Small intestine (tissue), 7 donors: ENCODE measurements at regions not wholly inside any gene's neighbourhood (a gene's known extent, or its start where the extent isn't known, plus 50 kb on each side); places are given as distances from the start of the nearest gene placed in this dataset.
A peak's percentile ranks its signal among the peaks of the same experiment; 100 is the strongest.

Experiments
- DNase-seq, 2 donors: peaks; one replicate each; pipeline versions ENCODE4 v3.0.0 to v3.0.0-alpha.2; 2013
- FAIRE-seq: peaks from 2 replicates; lab custom pipeline; 2012; peaks lifted over from hg19 to GRCh38; lab: Jason Lieb, UNC
- H3K27ac ChIP-seq, 3 donors: one replicate each; pipeline ENCODE4 v1.5.1; 2013; ENCODE audit warnings: low read length in 2 of 3, mild to moderate bottlenecking in 2 of 3, control low read depth in 1 of 3, inconsistent platforms in 1 of 3, low read depth in 1 of 3, moderate library complexity in 1 of 3
- H3K27me3 ChIP-seq, 3 donors: one replicate each; pipeline ENCODE4 v1.6.1; 2013; ENCODE audit warnings: low read length in 3 of 3, inconsistent platforms in 1 of 3; ENCODE audit not compliant: control insufficient read depth in 3 of 3, insufficient read depth in 3 of 3
- H3K36me3 ChIP-seq, 3 donors: one replicate each; pipeline ENCODE4 v1.6.1; 2013; ENCODE audit warnings: low read length in 3 of 3, inconsistent platforms in 1 of 3, low read depth in 1 of 3, mild to moderate bottlenecking in 1 of 3, moderate library complexity in 1 of 3; ENCODE audit not compliant: control insufficient read depth in 3 of 3, insufficient read depth in 2 of 3
- H3K4me1 ChIP-seq, 3 donors: one replicate each; pipeline ENCODE4 v1.6.1; 2013; ENCODE audit warnings: low read length in 2 of 3, inconsistent platforms in 1 of 3, low read depth in 1 of 3, mild to moderate bottlenecking in 1 of 3, moderate library complexity in 1 of 3; ENCODE audit not compliant: control insufficient read depth in 3 of 3, insufficient read depth in 2 of 3
- H3K4me3 ChIP-seq, 3 donors: one replicate each; pipeline ENCODE4 v1.5.1; 2013; ENCODE audit warnings: low read length in 3 of 3, control low read depth in 1 of 3, inconsistent platforms in 1 of 3, low read depth in 1 of 3, mild to moderate bottlenecking in 1 of 3, moderate library complexity in 1 of 3
- H3K9me3 ChIP-seq, 2 donors: one replicate each; pipeline ENCODE4 v1.6.1; 2013; ENCODE audit warnings: low read depth in 1 of 2, low read length in 1 of 2; ENCODE audit not compliant: control insufficient read depth in 2 of 2, insufficient read depth in 1 of 2
- WGBS, 3 donors: extraction: QIAGEN DNeasy Blood & Tissue Kit; methylation state at CpG; one replicate each; pipeline ENCODE4 v1.1.7; 2013; 5-methylcytosine and 5-hydroxymethylcytosine counted together
- donor health status: healthy with polysubstance abuse.
- donor health status: control.
- donor health status: control.
- donor health status: Bipolar disorder and iron deficiency.
- donor health status: healthy.

DNA sequence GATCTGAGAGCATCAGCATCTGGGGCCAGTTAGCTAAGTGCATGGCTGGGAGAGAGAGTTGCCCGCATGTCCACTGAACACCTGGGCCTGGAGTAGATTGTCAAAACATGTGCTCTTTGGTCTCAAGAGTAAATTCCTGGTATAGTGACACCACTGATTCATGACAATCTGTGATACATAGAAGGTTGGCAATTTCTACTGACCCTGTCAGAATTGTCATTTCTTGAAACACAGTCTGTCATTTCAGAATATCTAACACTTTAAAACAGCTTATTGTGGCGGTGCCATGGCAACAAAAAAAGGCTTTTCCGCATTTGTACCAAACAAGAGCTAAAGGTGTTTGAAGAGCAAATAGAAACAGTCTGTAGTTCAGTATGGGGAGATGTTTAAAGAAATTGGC lies 186.4 kb upstream of the FAM78B start:
- H3K9me3 ChIP-seq = no peaks in the 10 kb centered on the region
- DNase-seq = no peak
- no peak overlapping the region for H3K4me3 ChIP-seq
- H3K4me1 ChIP-seq = no peaks in the 10 kb centered on the region
- H3K36me3 ChIP-seq = no peaks in the 10 kb centered on the region
- 87 to 92% (median 90%) methylated on average over 3 of the region's 3 CpGs for WGBS, 3 donors
- H3K27me3 ChIP-seq = no peaks in the 10 kb centered on the region
- H3K27ac ChIP-seq = no peak overlapping the region
- FAIRE-seq = no peak

DNA sequence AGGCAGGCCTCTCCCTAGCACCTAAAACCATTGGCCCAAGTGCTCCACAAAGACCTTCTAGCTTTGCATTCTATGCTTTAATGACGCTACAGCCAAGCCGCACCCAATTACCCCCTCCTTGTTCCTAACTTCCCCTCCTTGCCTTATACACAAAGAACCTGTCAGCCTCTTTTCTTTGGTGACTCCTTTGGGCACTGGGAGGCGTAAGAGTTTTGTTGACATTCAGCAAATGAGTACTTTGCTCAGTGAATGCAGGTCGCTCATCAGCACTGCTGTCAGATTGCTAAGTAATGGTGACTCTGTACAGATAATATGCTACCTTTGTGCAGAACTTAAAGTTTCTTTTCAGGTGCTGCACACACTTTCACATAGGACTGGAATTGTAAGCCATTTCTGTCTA lies 187.6 kb upstream of the FAM78B start:
- Histone ChIP-seq H3K27ac (no peak overlapping the region), H3K4me3 (no peak overlapping the region), H3K36me3 (no peaks in the 10 kb centered on the region), H3K9me3 (no peaks in the 10 kb centered on the region), H3K4me1 (no peaks in the 10 kb centered on the region), H3K27me3 (no peaks in the 10 kb centered on the region)
- 15 to 54% (median 31%) methylated on average over 4 of the region's 4 CpGs for WGBS, 3 donors
- FAIRE-seq (no peak), DNase-seq (peak in 1 of 2 donors; percentile 31)

DNA sequence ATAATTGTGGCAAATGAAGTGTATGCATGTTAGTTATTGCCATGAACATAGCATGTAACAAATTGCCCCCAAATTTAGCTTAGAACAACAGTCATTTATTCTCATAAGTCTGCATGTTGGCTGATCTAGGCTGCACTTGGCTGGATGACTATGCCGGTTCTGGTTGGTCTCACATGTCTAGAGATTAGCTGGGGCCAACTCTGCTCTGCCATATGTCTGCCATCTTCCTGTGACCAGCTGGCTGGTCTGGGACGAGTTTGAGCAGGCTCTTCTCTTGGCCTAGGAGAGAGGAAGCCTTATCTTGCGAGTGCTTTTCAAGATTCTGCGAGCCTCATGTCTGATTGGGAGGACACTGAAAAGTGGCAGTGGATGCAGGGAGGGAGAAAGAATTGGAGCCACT lies 198.3 kb upstream of the FAM78B start:
- no peaks in the 10 kb centered on the region for H3K27me3 ChIP-seq
- no peaks in the 10 kb centered on the region for H3K36me3 ChIP-seq
- H3K9me3 ChIP-seq = peaks cover 0 to 6% of the 10 kb centered on the region in 2 donors
- FAIRE-seq = no peak
- no peaks in the 10 kb centered on the region for H3K4me1 ChIP-seq
- H3K4me3 ChIP-seq = no peak overlapping the region
- WGBS, 3 donors = 79 to 83% (median 82%) methylated on average over 4 of the region's 4 CpGs
- DNase-seq = no peak
- no peak overlapping the region for H3K27ac ChIP-seq

DNA sequence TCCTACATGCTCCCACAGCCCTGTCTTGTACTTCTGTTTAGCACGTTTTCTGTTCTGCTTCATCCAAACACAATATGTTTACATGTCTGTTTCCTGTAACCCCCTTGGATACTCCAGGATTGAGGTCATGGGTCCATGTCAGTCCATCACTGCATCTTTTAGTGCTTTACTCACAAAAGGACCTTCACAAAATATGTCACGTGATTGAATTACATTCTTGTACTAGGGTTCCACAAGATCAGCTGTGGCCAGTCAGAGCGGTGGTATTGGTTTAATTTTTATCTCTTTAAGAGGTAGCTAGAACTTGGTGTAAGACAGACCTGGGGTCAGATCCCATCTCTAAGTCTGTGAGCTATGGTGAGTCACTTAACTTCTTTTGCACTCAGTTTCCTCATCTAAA lies 201.2 kb upstream of the FAM78B start:
- no peaks in the 10 kb centered on the region for H3K27me3 ChIP-seq
- DNase-seq = no peak
- WGBS, 3 donors = 47 to 59% (median 54%) methylated on average over 3 of the region's 3 CpGs
- no peak for FAIRE-seq
- H3K27ac ChIP-seq = no peak overlapping the region
- no peak overlapping the region for H3K4me3 ChIP-seq
- H3K9me3 ChIP-seq = peaks cover 0 to 6% of the 10 kb centered on the region in 2 donors
- H3K4me1 ChIP-seq = no peaks in the 10 kb centered on the region
- no peaks in the 10 kb centered on the region for H3K36me3 ChIP-seq

DNA sequence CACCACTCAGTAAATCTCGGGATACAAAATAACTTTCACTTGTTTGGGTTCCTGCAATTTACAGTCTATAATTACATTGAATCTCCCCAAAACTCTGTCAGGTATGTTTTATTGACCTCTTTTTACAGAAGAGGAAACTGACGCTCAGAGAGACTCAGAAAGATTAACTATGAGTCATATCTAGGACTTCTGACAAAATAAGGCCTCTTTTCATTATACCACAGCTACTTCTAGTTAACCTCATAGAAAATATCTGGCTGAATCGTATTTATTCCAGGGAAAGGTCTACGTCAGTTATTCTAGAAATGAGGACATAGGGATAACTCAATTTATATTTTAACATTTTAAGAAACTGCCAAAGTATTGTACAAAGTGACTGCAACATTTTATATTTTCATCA lies 211.1 kb upstream of the FAM78B start:
- 58 to 69% (median 62%) methylated on average over 4 of the region's 4 CpGs for WGBS, 3 donors
- no peak for FAIRE-seq

DNA sequence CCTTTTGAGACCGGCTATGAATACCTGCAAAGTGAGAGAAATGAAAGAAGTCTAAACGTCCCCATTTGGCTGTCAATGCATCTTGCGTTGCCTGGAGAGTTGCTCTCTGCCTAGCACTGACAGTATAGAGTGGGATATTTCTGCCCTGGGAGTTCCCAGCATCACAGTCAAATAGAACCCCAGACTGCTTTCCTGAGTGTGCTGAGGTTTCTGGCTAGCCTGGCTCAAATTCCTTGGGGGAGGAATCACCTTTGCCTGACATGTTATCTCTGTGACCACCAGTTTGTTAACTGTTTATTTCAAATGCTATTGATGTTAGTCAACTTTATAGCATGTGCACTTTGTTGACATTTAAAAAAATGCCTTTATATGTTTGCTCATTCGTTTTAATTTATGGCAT lies 212.0 kb upstream of the FAM78B start:
- WGBS, 3 donors = 57 to 62% (median 60%) methylated on average over 4 of the region's 4 CpGs
- no peak overlapping the region for H3K4me3 ChIP-seq
- H3K4me1 ChIP-seq = no peaks in the 10 kb centered on the region
- H3K36me3 ChIP-seq = no peaks in the 10 kb centered on the region
- FAIRE-seq (no peak), DNase-seq (no peak)
- no peaks in the 10 kb centered on the region for H3K27me3 ChIP-seq
- no peaks in the 10 kb centered on the region for H3K9me3 ChIP-seq
- no peak overlapping the region for H3K27ac ChIP-seq

More for the DNA sequence above, 211.1 kb upstream of the FAM78B start:
- Histone ChIP-seq H3K27ac (no peak overlapping the region), H3K4me3 (no peak overlapping the region), H3K4me1 (no peaks in the 10 kb centered on the region), H3K9me3 (no peaks in the 10 kb centered on the region), H3K27me3 (no peaks in the 10 kb centered on the region), H3K36me3 (no peaks in the 10 kb centered on the region)
- no peak for DNase-seq

DNA sequence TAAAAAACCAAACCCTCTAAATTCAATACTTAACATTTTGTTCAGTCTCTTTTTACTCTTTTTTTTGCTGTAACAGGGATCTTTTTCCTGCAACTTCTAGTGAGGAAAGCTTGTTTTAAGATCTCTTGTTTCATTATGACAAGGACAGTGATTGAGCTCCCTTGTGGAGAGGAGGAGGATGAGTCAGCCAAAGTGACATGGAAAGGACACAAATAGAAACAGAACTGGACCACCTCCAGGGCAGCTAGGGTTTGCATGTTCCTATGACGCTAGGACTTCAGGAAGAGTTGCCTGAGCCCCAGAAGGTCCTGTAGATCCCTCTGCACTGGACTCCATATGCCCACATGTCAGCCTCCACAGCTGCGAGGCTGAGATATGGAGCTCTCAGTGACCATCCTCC lies 212.6 kb upstream of the FAM78B start:
- DNase-seq = no peak

DNA sequence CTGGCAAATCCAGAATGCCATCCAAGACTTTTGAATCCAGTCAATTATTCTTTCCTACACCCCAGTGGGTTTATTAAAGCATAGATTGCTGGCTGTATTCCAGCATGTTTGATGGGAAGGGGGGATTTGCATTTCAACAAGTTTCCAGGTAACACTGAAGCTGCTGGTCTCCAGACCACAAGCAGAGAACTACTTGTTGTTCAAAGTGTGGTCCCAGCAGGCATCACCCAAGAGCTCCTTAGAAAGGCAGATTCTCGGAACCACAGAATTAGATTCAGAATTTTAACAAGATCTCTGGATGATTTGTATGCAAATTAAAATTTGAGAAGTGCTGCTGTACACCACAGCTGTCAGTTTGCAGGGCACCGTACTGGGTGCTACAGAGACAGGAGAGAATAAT lies 216.3 kb upstream of the FAM78B start:
- FAIRE-seq (no peak), DNase-seq (no peak)
- Histone ChIP-seq H3K27me3 (no peaks in the 10 kb centered on the region), H3K4me3 (no peak overlapping the region), H3K27ac (no peak overlapping the region), H3K9me3 (no peaks in the 10 kb centered on the region), H3K4me1 (no peaks in the 10 kb centered on the region), H3K36me3 (no peaks in the 10 kb centered on the region)
- 60 to 69% (median 62%) methylated on average over 2 of the region's 2 CpGs for WGBS, 3 donors

More for the DNA sequence above, 212.6 kb upstream of the FAM78B start:
- Histone ChIP-seq H3K9me3 (no peaks in the 10 kb centered on the region), H3K27me3 (no peaks in the 10 kb centered on the region), H3K4me3 (no peak overlapping the region), H3K27ac (no peak overlapping the region), H3K4me1 (no peaks in the 10 kb centered on the region), H3K36me3 (no peaks in the 10 kb centered on the region)
- no peak for FAIRE-seq
- 67 to 79% (median 75%) methylated on average over 2 of the region's 2 CpGs for WGBS, 3 donors

DNA sequence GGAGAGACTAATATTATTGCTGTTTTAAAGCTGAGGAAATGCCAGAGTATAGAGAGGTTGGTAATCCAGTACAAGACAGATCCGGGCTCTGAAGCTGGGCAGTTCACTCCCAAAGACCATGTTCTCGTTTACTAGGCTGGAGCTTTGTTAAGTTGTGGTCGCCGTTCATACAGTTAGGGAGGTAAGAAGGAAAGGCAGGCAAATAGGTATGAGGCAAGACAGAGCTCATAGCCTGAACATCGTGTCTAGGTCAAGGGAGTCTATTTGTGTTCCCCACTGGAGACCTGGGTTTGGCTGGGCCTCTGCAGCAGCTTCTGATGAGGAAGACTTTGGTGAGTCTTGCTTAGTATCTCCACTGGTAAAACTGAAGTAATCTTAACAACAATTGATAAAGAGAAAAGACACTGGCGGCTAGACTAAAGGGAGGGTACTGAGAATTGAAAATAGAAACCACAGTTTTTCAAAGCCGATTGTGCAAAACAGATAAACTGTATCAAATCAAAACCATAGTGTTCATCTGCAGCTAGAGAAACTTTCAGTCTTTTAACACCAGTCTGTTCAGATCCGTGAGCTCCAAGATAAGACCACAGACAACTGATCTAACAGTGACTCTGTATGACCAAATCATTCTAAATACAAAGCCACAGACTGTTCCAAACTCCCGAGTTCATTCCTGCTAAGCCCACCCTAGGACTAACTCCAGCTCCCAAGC lies 217.0 kb upstream of the FAM78B start:
- 57 to 64% (median 63%) methylated on average over 9 of the region's 9 CpGs for WGBS, 3 donors
- H3K4me1 ChIP-seq = no peaks in the 10 kb centered on the region
- DNase-seq (no peak), FAIRE-seq (no peak)
- H3K27me3 ChIP-seq = no peaks in the 10 kb centered on the region
- H3K27ac ChIP-seq = no peak overlapping the region
- H3K36me3 ChIP-seq = no peaks in the 10 kb centered on the region
- no peaks in the 10 kb centered on the region for H3K9me3 ChIP-seq
- H3K4me3 ChIP-seq = no peak overlapping the region
